AG09309 (cell line): ENCODE measurements at regions not wholly inside any gene's neighbourhood (a gene's known extent, or its start where the extent isn't known, plus 50 kb on each side); places are given as distances from the start of the nearest gene placed in this dataset.

Experiments used
- DNase-seq: peaks from one replicate; pipeline ENCODE4 v3.0.0-alpha.2; 2010; ENCODE audit warnings: low read depth
- H3K4me3 ChIP-seq: 2 replicates; pipeline ENCODE4 v1.5.1; 2011; ENCODE audit warnings: mild to moderate bottlenecking, low read depth, low read length, moderate library complexity; ENCODE audit not compliant: control insufficient read depth
- TF ChIP-seq, protein P1 (sequence below): IDR thresholded peaks from 2 replicates; pipeline ENCODE4 v1.5.1; 2011; ENCODE audit warnings: mild to moderate bottlenecking, low read depth, low read length, inconsistent platforms; ENCODE audit not compliant: insufficient read depth, control insufficient read depth; ENCODE audit errors: missing control alignments

- TF ChIP-seq, protein P1, sequence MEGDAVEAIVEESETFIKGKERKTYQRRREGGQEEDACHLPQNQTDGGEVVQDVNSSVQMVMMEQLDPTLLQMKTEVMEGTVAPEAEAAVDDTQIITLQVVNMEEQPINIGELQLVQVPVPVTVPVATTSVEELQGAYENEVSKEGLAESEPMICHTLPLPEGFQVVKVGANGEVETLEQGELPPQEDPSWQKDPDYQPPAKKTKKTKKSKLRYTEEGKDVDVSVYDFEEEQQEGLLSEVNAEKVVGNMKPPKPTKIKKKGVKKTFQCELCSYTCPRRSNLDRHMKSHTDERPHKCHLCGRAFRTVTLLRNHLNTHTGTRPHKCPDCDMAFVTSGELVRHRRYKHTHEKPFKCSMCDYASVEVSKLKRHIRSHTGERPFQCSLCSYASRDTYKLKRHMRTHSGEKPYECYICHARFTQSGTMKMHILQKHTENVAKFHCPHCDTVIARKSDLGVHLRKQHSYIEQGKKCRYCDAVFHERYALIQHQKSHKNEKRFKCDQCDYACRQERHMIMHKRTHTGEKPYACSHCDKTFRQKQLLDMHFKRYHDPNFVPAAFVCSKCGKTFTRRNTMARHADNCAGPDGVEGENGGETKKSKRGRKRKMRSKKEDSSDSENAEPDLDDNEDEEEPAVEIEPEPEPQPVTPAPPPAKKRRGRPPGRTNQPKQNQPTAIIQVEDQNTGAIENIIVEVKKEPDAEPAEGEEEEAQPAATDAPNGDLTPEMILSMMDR, result no peak
- H3K4me3 ChIP-seq, result no peak overlapping the region
- DNase-seq, result no peak
Observed at GRCh38 chr9:87178302-87178701, 231.0 kb upstream of the GAS1 start.

GRCh38 chr9:87179553-87180340 is 232.4 kb upstream of the GAS1 start:
- no peak for DNase-seq
- TF ChIP-seq, protein P1, result no peak
- no peak overlapping the region for H3K4me3 ChIP-seq

GRCh38 chr9:87180361-87180760 is 233.1 kb upstream of the GAS1 start:
- TF ChIP-seq, protein P1, result no peak
- no peak overlapping the region for H3K4me3 ChIP-seq
- DNase-seq, result no peak

DNA sequence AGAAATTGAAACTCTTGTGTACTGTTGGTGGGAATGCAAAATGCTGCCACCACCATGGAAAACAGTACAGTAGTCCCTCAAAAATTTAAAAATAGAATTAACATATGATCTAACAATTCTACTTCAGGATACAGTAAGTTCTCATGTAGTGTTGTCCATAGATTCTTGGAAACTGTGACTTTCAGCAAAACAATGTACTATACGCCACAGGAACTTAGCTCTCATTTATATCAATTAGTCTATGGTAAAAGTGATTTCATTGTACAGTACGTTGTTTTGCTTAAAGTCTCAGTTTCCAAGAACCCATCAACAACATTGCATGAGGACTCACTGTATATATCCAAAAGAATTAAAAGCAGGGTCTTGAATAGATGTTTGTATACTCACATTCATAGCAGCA is 233.5 kb upstream of the GAS1 start:
- DNase-seq, result no peak
- H3K4me3 ChIP-seq, result no peak overlapping the region
- TF ChIP-seq, protein P1, result no peak

DNA sequence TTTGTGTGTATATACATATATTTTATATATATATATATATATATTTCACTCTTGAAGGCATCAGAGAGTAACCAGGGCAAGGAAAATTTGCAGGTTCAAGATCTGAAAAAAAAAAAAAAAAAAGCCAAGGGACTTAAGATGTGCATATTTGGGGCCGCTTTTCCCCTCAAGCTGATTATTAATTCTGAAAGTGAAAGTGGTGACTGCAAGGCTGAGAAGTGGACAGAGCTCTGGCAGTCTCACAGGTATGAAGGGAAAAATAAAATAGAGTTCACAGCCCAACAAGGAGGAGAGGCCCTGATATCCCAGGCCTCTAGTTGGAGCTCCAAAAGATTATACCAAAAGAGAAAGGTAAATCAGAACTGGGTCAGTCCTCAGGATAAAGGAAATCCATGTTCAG is 234.4 kb upstream of the GAS1 start:
- H3K4me3 ChIP-seq, result no peak overlapping the region
- DNase-seq, result no peak
- TF ChIP-seq, protein P1, result no peak

DNA sequence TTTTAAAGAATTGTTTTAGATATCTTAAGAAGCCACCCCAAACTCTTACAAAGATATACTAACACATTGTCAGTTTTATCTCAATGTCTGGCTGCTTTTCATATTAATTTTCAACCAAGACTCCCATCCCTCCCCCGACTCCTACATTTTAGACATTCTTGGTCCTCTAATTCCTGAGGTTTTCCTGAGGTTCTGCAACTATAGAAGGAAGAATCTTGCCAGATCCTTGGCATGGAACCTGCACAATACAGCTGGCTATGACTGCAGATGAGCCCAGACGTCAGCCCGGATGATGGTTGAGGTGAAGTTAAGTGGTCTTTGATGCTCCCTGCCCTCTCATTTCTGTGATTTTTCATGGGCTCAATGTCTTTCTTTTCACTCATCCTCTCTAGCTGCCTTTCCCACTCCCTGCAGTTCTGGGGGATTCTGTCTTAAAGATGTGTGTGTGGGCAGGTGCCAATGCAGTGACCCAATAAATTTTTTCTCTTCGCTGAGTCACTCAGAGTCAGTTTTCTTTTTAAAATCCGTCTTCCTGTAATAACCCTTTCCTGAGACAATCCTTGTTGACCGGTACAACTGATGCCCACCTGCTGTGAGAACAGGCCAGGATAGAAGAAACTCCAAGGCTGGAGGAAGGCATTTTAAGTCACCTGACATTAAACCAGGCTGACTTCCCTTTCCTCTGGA is 237.8 kb upstream of the GAS1 start:
- TF ChIP-seq, protein P1, result no peak
- no peak overlapping the region for H3K4me3 ChIP-seq
- DNase-seq, result peak; percentile 62
